Endothelial cell of umbilical vein (primary cell): ENCODE measurements at regions not wholly inside any gene's neighbourhood (a gene's known extent, or its start where the extent isn't known, plus 50 kb on each side); places are given as distances from the start of the nearest gene placed in this dataset.

Source experiments
- CTCF ChIP-seq, 2 donors: IDR thresholded peaks; 1 replicate in 1 of 2; 2 replicates in 1 of 2; pipeline ENCODE4 v1.5.1; 2011; ENCODE audit warnings: low read length in 2 of 2, mild to moderate bottlenecking in 2 of 2, moderate library complexity in 2 of 2, control low read depth in 1 of 2, inconsistent platforms in 1 of 2, low read depth in 1 of 2; ENCODE audit not compliant: insufficient read depth in 1 of 2; ENCODE audit errors: extremely low read depth in 1 of 2
- EZH2 ChIP-seq: IDR thresholded peaks from 2 replicates; pipeline ENCODE4 v1.6.1; 2012; ENCODE audit warnings: borderline replicate concordance, low read depth, mild to moderate bottlenecking, moderate library complexity, low read length, inconsistent platforms; ENCODE audit not compliant: severe bottlenecking
- POLR2A ChIP-seq: IDR thresholded peaks from 2 replicates; pipeline ENCODE4 v1.6.1; 2012; ENCODE audit warnings: low read depth, mild to moderate bottlenecking, control low read depth, low read length

- TF ChIP-seq CTCF (IDR thresholded peaks at IDR 0.05; ENCODE audit: extremely low read depth in 1 of 2, insufficient read depth in 1 of 2, low read depth in 1 of 2, low read length in 2 of 2) (no peak), EZH2 (no peak), POLR2A (no peak)
Measured at GRCh38 chr3:117399311-117400078, 689.9 kb downstream of the TUSC7 start.
